ENCODE measurements at regions not wholly inside any gene's neighbourhood (a gene's known extent, or its start where the extent isn't known, plus 50 kb on each side); places are given as distances from the start of the nearest gene placed in this dataset.

DNA sequence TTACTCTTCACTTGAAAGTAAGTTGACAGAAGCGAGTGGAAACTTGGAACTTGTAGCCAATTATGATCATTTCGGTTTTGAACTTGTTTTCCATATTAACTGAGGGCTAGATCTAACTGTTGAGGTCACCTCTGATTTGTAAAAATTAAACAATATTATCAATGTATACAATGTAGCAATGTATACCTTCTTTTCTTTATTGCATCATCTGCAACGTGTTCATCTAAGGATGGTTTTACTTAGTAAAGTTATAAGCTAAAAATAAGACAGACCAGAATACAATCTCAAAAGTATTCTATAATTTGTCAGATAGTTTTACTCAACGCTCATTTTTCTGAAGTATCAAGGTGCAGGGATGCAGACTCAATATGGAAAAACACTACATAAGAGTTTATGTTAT, 435.0 kb upstream of the TNP1 start:
- no peaks in the 10 kb centered on the region for H3K4me1 Mint-ChIP-seq (ENCODE audit: low read depth)
- no peak overlapping the region for H3K4me3 Mint-ChIP-seq
- H3K27ac Mint-ChIP-seq = no peak overlapping the region
- peaks cover 7% of the 10 kb centered on the region for H3K9me3 Mint-ChIP-seq
- H3K27me3 Mint-ChIP-seq (ENCODE audit: low read depth) = peaks cover 4% of the 10 kb centered on the region
- H3K36me3 Mint-ChIP-seq (ENCODE audit: low read depth) = no peaks in the 10 kb centered on the region
- no peak for DNase-seq (ENCODE audit: low spot score)

DNA sequence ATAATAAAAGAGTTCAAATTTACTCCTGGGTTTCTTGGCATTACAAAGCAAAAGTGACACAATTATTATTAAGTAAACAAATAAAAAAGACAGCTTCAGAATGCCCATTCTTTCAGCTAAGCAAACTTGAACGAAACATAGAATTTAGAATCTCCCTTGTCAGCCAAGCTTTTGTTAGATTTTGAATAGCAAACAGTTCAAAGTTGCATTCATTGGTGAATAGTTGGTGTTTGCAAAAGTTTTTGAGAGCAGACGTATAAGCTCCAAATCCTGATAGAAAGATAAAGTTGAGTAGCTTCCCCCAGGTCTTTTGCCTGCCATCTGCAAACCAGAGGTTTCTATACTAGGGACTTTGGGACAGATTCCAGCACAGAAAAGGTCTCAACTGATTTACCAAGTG, 434.3 kb upstream of the TNP1 start:
- no peaks in the 10 kb centered on the region for H3K4me1 Mint-ChIP-seq (ENCODE audit: low read depth)
- DNase-seq (ENCODE audit: low spot score) = no peak
- no peak overlapping the region for H3K4me3 Mint-ChIP-seq
- H3K36me3 Mint-ChIP-seq (ENCODE audit: low read depth) = no peaks in the 10 kb centered on the region
- H3K9me3 Mint-ChIP-seq = peaks cover 7% of the 10 kb centered on the region
- peaks cover 4% of the 10 kb centered on the region for H3K27me3 Mint-ChIP-seq (ENCODE audit: low read depth)
- H3K27ac Mint-ChIP-seq = no peak overlapping the region

DNA sequence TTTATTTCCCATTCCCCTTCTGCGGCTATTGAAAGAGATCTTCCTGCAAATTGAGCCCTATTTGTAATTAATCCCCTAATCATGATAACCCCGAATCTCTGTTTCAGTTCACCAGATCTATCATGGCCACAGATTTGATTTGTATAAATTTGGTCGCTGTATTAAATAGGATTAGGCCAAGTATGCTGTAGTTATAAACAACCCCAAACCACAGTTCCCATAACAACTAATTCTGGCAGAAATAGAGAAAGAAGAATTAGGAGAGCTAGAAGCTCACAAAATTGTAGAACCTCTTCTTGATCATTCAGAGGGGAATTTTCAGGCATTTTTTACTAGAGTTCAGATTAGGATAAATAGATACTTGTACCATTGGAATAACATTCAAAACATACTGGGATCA, 433.7 kb upstream of the TNP1 start:
- H3K4me1 Mint-ChIP-seq (ENCODE audit: low read depth) = no peaks in the 10 kb centered on the region
- no peaks in the 10 kb centered on the region for H3K36me3 Mint-ChIP-seq (ENCODE audit: low read depth)
- H3K27ac Mint-ChIP-seq = no peak overlapping the region
- no peak for DNase-seq (ENCODE audit: low spot score)
- peaks cover 4% of the 10 kb centered on the region for H3K27me3 Mint-ChIP-seq (ENCODE audit: low read depth)
- H3K9me3 Mint-ChIP-seq = peaks cover 7% of the 10 kb centered on the region
- H3K4me3 Mint-ChIP-seq = no peak overlapping the region

DNA sequence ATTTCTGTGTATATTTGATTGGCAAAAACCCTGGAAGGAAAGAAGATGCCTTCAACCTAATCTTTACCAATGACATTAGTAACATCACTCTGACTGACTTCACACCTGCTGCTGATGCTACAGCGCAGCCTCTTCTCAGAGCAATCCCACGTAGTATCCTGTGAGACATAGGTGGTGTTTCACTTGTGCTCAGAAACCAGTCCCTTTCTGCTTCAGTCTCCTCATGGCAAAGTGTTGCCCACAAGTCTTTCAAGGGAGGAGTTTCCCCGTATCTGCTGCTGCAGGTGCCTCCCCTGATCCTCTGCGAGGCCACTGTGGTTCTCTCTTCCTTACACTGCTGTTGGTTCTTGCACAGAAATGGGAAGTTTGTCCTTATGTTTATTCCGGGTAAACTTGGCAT, 433.2 kb upstream of the TNP1 start:
- no peaks in the 10 kb centered on the region for H3K36me3 Mint-ChIP-seq (ENCODE audit: low read depth)
- H3K27me3 Mint-ChIP-seq (ENCODE audit: low read depth) = peaks cover 4% of the 10 kb centered on the region
- no peak for DNase-seq (ENCODE audit: low spot score)
- H3K4me3 Mint-ChIP-seq = no peak overlapping the region
- H3K4me1 Mint-ChIP-seq (ENCODE audit: low read depth) = no peaks in the 10 kb centered on the region
- H3K9me3 Mint-ChIP-seq = peaks cover 7% of the 10 kb centered on the region
- H3K27ac Mint-ChIP-seq = no peak overlapping the region

DNA sequence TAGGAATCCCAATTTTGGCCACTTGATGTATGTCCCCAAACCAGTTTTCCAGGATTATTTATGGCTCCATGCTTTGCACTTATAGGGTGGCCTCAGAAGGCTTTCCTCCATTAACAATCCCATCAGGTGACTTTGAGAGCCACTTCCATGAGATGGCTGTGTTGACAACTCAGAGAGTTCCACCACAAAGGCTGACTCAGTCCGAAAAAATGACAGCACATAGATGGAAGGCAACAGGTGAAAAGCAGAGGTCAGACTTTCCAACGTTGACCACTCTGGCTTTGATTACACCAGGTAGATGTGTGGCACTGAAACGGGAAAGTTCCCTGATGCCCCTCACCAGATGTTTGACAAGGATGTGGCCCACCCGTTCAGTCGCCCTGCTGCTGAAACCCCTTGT, 431.4 kb upstream of the TNP1 start:
- no peak overlapping the region for H3K27ac Mint-ChIP-seq
- no peaks in the 10 kb centered on the region for H3K27me3 Mint-ChIP-seq (ENCODE audit: low read depth)
- no peak for DNase-seq (ENCODE audit: low spot score)
- H3K36me3 Mint-ChIP-seq (ENCODE audit: low read depth) = no peaks in the 10 kb centered on the region
- no peaks in the 10 kb centered on the region for H3K9me3 Mint-ChIP-seq
- no peaks in the 10 kb centered on the region for H3K4me1 Mint-ChIP-seq (ENCODE audit: low read depth)
- no peak overlapping the region for H3K4me3 Mint-ChIP-seq

DNA sequence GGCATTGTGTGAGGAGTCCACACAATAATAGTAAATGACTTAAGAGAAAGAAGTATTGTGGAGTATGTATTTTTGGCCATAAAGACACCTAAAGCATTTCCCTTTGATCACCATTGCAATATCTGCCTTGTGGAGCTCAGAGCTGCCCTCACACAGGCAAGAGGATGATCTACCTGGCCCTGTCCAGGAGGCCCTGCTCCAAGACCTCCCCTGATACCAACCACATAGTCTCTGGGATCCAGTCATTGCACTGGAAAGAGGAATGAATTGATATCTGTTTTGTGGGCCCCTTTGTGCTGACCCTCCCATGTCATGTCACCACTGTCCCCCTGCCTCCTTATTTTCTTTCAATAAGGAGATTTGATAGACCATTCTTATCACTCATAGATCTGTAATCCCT, 430.6 kb upstream of the TNP1 start:
- H3K4me1 Mint-ChIP-seq (ENCODE audit: low read depth) = no peaks in the 10 kb centered on the region
- DNase-seq (ENCODE audit: low spot score) = no peak

DNA sequence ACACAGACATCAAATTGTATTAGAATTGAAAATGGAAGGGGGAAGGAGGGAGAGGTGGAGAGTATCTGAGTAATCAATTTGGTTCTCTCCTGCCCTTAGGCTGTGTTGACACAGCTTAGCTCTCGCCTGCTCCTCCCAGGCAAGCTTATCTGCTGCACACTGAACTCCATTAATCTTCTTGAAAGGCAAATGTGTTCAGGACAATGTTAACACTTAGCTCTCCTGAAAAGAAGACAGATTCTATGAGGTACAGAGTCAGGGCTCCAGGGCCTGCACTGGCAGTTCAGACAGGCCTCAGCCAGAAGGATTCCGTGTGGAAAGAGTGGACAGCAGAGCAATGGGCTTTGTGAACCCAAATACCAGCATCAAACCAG, 430.0 kb upstream of the TNP1 start:
- Mint-ChIP-seq H3K27ac (no peak overlapping the region), H3K27me3 (ENCODE audit: low read depth) (no peaks in the 10 kb centered on the region), H3K4me3 (no peak overlapping the region), H3K9me3 (no peaks in the 10 kb centered on the region), H3K4me1 (ENCODE audit: low read depth) (no peaks in the 10 kb centered on the region), H3K36me3 (ENCODE audit: low read depth) (no peaks in the 10 kb centered on the region)
- DNase-seq (ENCODE audit: low spot score) = no peak

More for the DNA sequence above, 430.6 kb upstream of the TNP1 start:
- H3K27me3 Mint-ChIP-seq (ENCODE audit: low read depth) = no peaks in the 10 kb centered on the region
- no peak overlapping the region for H3K27ac Mint-ChIP-seq
- no peaks in the 10 kb centered on the region for H3K9me3 Mint-ChIP-seq
- H3K36me3 Mint-ChIP-seq (ENCODE audit: low read depth) = no peaks in the 10 kb centered on the region
- no peak overlapping the region for H3K4me3 Mint-ChIP-seq

DNA sequence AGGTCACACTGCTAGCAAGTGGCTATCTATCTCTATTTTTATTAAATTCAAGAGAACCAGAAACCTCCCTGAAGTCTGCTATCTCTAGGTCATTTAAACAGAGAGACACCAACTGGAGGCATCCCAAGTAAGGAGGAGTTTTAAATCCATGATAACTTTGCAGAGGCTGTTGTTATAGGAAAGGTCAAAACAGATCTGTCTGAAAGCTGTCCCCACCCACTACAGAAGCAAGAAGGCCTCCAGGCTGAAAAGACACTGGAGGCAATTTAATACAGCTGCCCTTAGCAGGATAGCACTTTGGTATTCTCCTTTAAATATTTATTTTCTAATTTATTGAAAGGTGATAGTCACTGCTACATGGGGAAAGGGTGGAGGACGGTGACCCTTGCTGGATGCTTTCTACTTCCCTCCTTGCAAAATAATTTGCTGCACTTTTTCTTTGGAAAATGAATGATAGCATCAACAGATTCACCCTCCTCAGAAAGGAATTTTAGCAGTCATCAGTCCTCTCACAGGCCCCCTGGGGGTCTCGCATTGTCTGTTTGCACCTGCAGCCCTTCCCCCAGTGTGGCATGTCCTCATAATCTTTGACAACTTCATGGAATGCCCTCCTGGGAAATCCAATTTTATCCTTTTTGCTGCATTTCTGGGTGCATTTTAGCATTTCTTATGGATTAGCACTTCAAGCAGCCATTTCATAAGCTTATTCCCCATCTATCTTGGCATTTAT, 429.5 kb upstream of the TNP1 start:
- Mint-ChIP-seq H3K4me3 (no peak overlapping the region), H3K27ac (no peak overlapping the region), H3K27me3 (ENCODE audit: low read depth) (no peaks in the 10 kb centered on the region), H3K36me3 (ENCODE audit: low read depth) (no peaks in the 10 kb centered on the region), H3K4me1 (ENCODE audit: low read depth) (no peaks in the 10 kb centered on the region), H3K9me3 (no peaks in the 10 kb centered on the region)
- no peak for DNase-seq (ENCODE audit: low spot score)

DNA sequence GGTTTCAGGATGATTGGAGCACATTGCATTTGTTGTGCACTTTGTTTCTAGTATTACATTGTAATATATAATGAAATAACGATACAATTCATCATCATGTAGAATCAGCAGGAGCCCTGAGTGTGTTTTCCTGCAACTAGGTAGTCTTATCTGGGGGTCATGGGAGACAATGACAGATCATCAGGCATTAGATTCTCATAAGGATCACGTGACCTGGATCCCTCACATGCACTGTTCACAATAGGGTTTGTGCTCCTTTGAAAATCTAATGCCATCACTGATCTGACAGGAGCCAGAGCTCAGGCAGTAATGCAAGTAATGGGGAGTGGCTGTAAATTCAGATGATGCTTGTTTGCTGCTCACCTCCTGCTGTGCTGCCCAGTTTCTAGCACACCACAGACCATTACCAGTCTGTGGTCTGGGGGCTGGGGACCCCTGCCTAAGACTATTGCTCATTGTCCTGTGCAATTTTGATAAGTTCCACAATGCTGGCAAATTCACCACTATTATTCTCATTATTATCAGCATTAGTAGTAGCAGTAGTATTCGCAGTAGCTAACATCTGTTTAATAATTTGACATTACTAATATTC, 428.7 kb upstream of the TNP1 start:
- no peak for DNase-seq (ENCODE audit: low spot score)
- Mint-ChIP-seq H3K9me3 (no peaks in the 10 kb centered on the region), H3K4me3 (no peak overlapping the region), H3K36me3 (ENCODE audit: low read depth) (no peaks in the 10 kb centered on the region), H3K27ac (no peak overlapping the region), H3K4me1 (ENCODE audit: low read depth) (no peaks in the 10 kb centered on the region), H3K27me3 (ENCODE audit: low read depth) (no peaks in the 10 kb centered on the region)

DNA sequence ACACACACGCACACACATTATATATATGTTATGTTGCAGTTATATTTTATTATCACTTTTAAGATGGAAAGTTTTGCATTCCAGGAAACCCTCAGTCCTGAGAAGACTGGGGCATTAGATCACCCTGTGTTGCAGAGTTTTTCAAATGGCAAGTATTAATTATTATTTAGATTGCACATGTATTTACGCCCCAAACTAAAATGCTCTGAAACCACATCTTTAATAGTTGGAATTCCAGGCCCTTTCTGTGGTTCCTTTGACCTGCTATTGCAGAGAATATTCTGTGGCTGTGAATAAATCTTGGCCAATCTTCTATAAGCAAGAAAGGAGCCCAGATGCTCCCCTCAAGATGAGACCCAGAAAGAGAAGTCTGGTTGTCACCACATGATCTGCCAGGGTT, 427.0 kb upstream of the TNP1 start:
- Mint-ChIP-seq H3K27ac (no peak overlapping the region), H3K4me3 (no peak overlapping the region), H3K4me1 (ENCODE audit: low read depth) (no peaks in the 10 kb centered on the region), H3K27me3 (ENCODE audit: low read depth) (no peaks in the 10 kb centered on the region), H3K9me3 (no peaks in the 10 kb centered on the region), H3K36me3 (ENCODE audit: low read depth) (no peaks in the 10 kb centered on the region)
- DNase-seq (ENCODE audit: low spot score) = no peak

DNA sequence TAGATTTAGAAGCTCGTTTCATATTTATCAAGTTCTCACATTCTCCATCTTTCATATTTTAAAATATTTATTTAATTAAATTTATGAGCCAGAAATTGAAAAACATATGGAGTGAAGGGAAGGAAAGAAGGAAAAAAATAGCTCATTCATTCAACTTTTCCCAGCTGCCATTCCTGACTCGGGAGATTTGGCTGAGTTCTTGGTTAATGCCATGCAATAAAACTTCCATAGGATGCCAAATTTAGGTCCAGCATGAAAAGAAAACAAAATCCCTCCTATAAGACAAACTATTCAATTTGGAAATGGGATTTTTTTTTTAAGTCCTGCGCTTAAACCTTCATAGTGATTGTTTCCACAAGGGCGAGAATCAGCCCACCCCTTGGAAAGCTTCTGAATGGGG, 426.1 kb upstream of the TNP1 start:
- no peaks in the 10 kb centered on the region for H3K36me3 Mint-ChIP-seq (ENCODE audit: low read depth)

DNA sequence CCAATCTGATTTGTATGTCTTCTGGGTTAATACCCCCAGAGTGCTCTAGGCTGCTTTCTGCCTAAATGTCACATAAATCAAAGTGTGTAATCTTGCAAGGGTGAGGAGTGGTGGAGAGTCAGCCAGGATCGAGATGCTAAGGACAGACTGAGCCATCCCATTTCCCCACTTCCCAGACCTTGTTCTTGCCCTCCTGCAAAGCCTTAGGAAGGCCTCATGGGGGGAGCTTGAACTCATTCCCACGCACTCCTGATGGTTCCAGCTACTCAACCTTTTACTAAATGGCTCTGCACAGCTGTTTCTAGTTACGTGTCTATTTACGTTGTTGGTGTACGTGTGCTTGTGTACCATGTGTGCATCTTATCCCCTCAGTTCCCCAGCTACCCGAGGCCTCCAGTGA, 423.6 kb upstream of the TNP1 start:
- H3K4me3 Mint-ChIP-seq = no peak overlapping the region
- H3K9me3 Mint-ChIP-seq = no peaks in the 10 kb centered on the region
- no peaks in the 10 kb centered on the region for H3K4me1 Mint-ChIP-seq (ENCODE audit: low read depth)
- no peak overlapping the region for H3K27ac Mint-ChIP-seq
- no peaks in the 10 kb centered on the region for H3K27me3 Mint-ChIP-seq (ENCODE audit: low read depth)
- no peaks in the 10 kb centered on the region for H3K36me3 Mint-ChIP-seq (ENCODE audit: low read depth)
- no peak for DNase-seq (ENCODE audit: low spot score)

More for the DNA sequence above, 426.1 kb upstream of the TNP1 start:
- no peaks in the 10 kb centered on the region for H3K9me3 Mint-ChIP-seq
- no peaks in the 10 kb centered on the region for H3K27me3 Mint-ChIP-seq (ENCODE audit: low read depth)
- no peak for DNase-seq (ENCODE audit: low spot score)
- no peak overlapping the region for H3K4me3 Mint-ChIP-seq
- H3K27ac Mint-ChIP-seq = no peak overlapping the region
- no peaks in the 10 kb centered on the region for H3K4me1 Mint-ChIP-seq (ENCODE audit: low read depth)

DNA sequence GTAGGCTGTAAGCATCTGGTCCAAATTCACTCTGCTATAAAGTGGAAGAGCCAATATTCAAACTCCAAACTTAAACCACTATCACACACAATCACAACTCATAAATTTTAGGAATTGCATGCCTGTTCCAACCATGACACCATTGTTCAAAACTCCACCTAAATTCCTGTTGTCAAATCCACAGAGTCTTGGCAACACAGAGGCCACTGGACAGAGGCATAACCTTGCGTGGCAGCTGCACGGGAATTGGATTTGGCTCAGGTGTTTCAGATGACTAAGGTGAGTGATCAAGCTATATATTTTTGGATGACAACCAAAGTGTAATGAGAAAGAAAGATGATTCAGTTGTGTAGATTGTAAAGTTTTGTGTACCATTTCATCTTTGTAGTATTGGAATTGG, 422.7 kb upstream of the TNP1 start:
- Mint-ChIP-seq H3K9me3 (no peaks in the 10 kb centered on the region), H3K4me1 (ENCODE audit: low read depth) (no peaks in the 10 kb centered on the region), H3K4me3 (no peak overlapping the region), H3K36me3 (ENCODE audit: low read depth) (no peaks in the 10 kb centered on the region), H3K27me3 (ENCODE audit: low read depth) (no peaks in the 10 kb centered on the region), H3K27ac (no peak overlapping the region)
- DNase-seq (ENCODE audit: low spot score) = no peak

DNA sequence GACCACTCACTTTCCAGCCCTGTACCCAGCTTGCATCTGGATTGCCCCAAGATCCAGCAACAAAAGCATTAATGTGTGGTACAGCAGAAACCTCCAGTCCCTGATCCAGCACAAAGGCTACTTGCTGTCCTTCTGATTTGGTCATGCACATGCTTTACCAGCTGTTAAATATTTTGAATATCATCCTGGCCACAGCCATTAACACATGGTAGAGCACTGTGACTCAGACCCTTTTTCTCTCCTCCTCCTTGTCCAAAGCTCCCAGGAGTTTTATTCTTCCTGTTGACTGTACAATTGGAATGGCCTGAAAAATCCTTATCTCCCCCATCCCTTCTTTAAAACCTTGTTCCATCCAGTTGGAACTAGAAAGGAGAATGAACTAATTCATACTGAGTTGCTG, 419.7 kb upstream of the TNP1 start:
- DNase-seq (ENCODE audit: low spot score) = no peak
- Mint-ChIP-seq H3K9me3 (no peaks in the 10 kb centered on the region), H3K27ac (no peak overlapping the region), H3K4me1 (ENCODE audit: low read depth) (no peaks in the 10 kb centered on the region), H3K27me3 (ENCODE audit: low read depth) (no peaks in the 10 kb centered on the region), H3K36me3 (ENCODE audit: low read depth) (no peaks in the 10 kb centered on the region), H3K4me3 (no peak overlapping the region)

DNA sequence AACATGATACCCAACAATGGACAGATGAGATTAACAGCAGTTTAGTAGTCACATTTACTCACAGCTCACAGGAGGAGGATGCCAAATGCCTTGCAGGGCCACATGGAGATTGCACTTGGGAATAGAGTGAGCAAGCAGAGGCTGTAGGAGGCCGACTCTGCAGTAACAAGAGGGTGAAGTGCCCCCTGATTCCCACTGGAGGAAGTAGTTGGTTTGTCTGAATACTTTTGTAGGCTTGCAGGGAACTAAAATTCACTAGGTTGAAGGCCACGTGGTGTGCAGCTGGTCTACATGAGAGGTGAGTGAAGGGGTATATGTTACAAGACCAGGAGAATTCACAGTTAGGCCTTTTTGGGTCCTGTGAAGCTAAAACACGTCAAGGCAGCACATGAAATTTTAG, 419.3 kb upstream of the TNP1 start:
- DNase-seq (ENCODE audit: low spot score) = no peak
- Mint-ChIP-seq H3K27me3 (ENCODE audit: low read depth) (no peaks in the 10 kb centered on the region), H3K36me3 (ENCODE audit: low read depth) (no peaks in the 10 kb centered on the region), H3K4me1 (ENCODE audit: low read depth) (no peaks in the 10 kb centered on the region), H3K27ac (no peak overlapping the region), H3K9me3 (no peaks in the 10 kb centered on the region), H3K4me3 (no peak overlapping the region)
